ENCODE measurements at regions not wholly inside any gene's neighbourhood (a gene's known extent, or its start where the extent isn't known, plus 50 kb on each side); places are given as distances from the start of the nearest gene placed in this dataset.

- DNase-seq (ENCODE audit: low read depth, low spot score): no peak
Measured at GRCh38 chr2:64283006-64283570, 138.9 kb upstream of the PELI1 start.

- DNase-seq (ENCODE audit: low read depth, low spot score): no peak
Measured at GRCh38 chr2:64283641-64284361, 139.6 kb upstream of the PELI1 start.

- no peak for DNase-seq (ENCODE audit: low read depth, low spot score)
Measured at GRCh38 chr2:64284751-64285150, 140.5 kb upstream of the PELI1 start.

- no peak for DNase-seq (ENCODE audit: low read depth, low spot score)
Measured at GRCh38 chr2:64287202-64287740, 143.1 kb upstream of the PELI1 start.

GRCh38 chr2:64288321-64289193, 144.3 kb upstream of the PELI1 start:
- DNase-seq (ENCODE audit: low read depth, low spot score): peak; percentile 88

GRCh38 chr2:64289251-64289650, 145.0 kb upstream of the PELI1 start:
- no peak for DNase-seq (ENCODE audit: low read depth, low spot score)

- DNase-seq (ENCODE audit: low read depth, low spot score): no peak
Measured at GRCh38 chr2:64289737-64290136, 145.5 kb upstream of the PELI1 start.

GRCh38 chr2:64291181-64291580, 147.0 kb upstream of the PELI1 start:
- DNase-seq (ENCODE audit: low read depth, low spot score): no peak

- no peak for DNase-seq (ENCODE audit: low read depth, low spot score)
Measured at GRCh38 chr2:64295326-64296139, 151.3 kb upstream of the PELI1 start.

GRCh38 chr2:64296140-64296480, 151.9 kb upstream of the PELI1 start:
- DNase-seq (ENCODE audit: low read depth, low spot score): no peak

- DNase-seq (ENCODE audit: low read depth, low spot score): no peak
Measured at GRCh38 chr2:64296695-64297346, 152.6 kb upstream of the PELI1 start.

GRCh38 chr2:64298161-64298560, 153.9 kb upstream of the PELI1 start:
- DNase-seq (ENCODE audit: low read depth, low spot score): no peak

- DNase-seq (ENCODE audit: low read depth, low spot score): no peak
Measured at GRCh38 chr2:64300066-64300465, 153.9 kb upstream of the LGALSL start.

GRCh38 chr2:64303250-64303649, 150.7 kb upstream of the LGALSL start:
- DNase-seq (ENCODE audit: low read depth, low spot score): no peak

- no peak for DNase-seq (ENCODE audit: low read depth, low spot score)
Measured at GRCh38 chr2:64307421-64307820, 146.5 kb upstream of the LGALSL start.

- DNase-seq (ENCODE audit: low read depth, low spot score): no peak
Measured at GRCh38 chr2:64311191-64311910, 142.6 kb upstream of the LGALSL start.

- DNase-seq (ENCODE audit: low read depth, low spot score): peak; percentile 54
Measured at GRCh38 chr2:64311948-64312621, 141.9 kb upstream of the LGALSL start.

- no peak for DNase-seq (ENCODE audit: low read depth, low spot score)
Measured at GRCh38 chr2:64312622-64313397, 141.2 kb upstream of the LGALSL start.

- no peak for DNase-seq (ENCODE audit: low read depth, low spot score)
Measured at GRCh38 chr2:64313398-64313723, 140.6 kb upstream of the LGALSL start.

Measured in smooth muscle cell of the brain vasculature (primary cell).